ENCODE measurements at regions not wholly inside any gene's neighbourhood (a gene's known extent, or its start where the extent isn't known, plus 50 kb on each side); places are given as distances from the start of the nearest gene placed in this dataset.
"Not testable (repeated sequence)": the region's sequence is repeated elsewhere in the genome, so short reads cannot be mapped to it uniquely, and the experiment has no call there.

- intact Hi-C loops (cut with DNase I) = no loop called here
- no peak for DNase-seq
These were observed 73.5 kb upstream of the DHRSX start for GRCh38 chrX:2574271-2574670.

- intact Hi-C loops (cut with DNase I) = no loop called here
- DNase-seq = peak in 1 of 10 donors; percentile 16
These were observed 72.0 kb upstream of the DHRSX start for GRCh38 chrX:2572740-2573139.

GRCh38 chrX:2568125-2568524 lies 67.3 kb upstream of the DHRSX start:
- no peak for DNase-seq
- intact Hi-C loops (cut with DNase I) = no loop called here

GRCh38 chrX:2566055-2566454 lies 65.3 kb upstream of the DHRSX start:
- intact Hi-C loops (cut with DNase I) = no loop called here
- DNase-seq = no peak

GRCh38 chrX:2561456-2561855 lies 60.7 kb upstream of the DHRSX start:
- DNase-seq = no peak
- intact Hi-C loops (cut with DNase I) = no loop called here

- intact Hi-C loops (cut with DNase I) = no loop called here
These were observed 58.3 kb upstream of the DHRSX start for GRCh38 chrX:2559124-2559523.

GRCh38 chrX:2554891-2555290 lies 54.1 kb upstream of the DHRSX start:
- intact Hi-C loops (cut with DNase I) = no loop called here
- no peak for DNase-seq

More at GRCh38 chrX:2559124-2559523, 58.3 kb upstream of the DHRSX start:
- DNase-seq = no peak

GRCh38 chrX:2554066-2554465 lies 53.3 kb upstream of the DHRSX start:
- intact Hi-C loops (cut with DNase I) = not testable (repeated sequence)

GRCh38 chrX:2552621-2553201 lies 51.9 kb upstream of the DHRSX start:
- no peak for DNase-seq
- intact Hi-C loops (cut with DNase I) = no loop called here

More at GRCh38 chrX:2554066-2554465, 53.3 kb upstream of the DHRSX start:
- not testable (repeated sequence) for DNase-seq

- DNase-seq = no peak
- intact Hi-C loops (cut with DNase I) = no loop called here
These were observed 49.7 kb upstream of the DHRSX start for GRCh38 chrX:2550328-2551020.
